MM.1S (cell line): ENCODE measurements at regions not wholly inside any gene's neighbourhood (a gene's known extent, or its start where the extent isn't known, plus 50 kb on each side); places are given as distances from the start of the nearest gene placed in this dataset.

Experiments used
- DNase-seq: peaks from one replicate; pipeline ENCODE4 v3.0.0-alpha.2; 2015
- H2AFZ ChIP-seq: fragments of 300-600 bp; sonication (generic); 2 replicates; pipeline ENCODE4 v1.6.0; 2016; ENCODE audit warnings: antibody characterized with exemption, low read length
- H3F3A ChIP-seq: fragments of 300-600 bp; sonication (generic); 2 replicates; pipeline ENCODE4 v1.6.1; 2016; ENCODE audit warnings: mild to moderate bottlenecking, antibody characterized with exemption, low read length, moderate library complexity, mixed read lengths; ENCODE audit not compliant: insufficient read depth
- H3K27ac ChIP-seq: fragments of 300-600 bp; sonication (generic); 2 replicates; pipeline ENCODE4 v1.5.1; 2016; ENCODE audit warnings: mild to moderate bottlenecking, low read length
- H3K27me3 ChIP-seq: fragments of 300-600 bp; sonication (generic); replicated peaks from 2 replicates; pipeline ENCODE4 v1.6.0; 2016; ENCODE audit warnings: low read length; ENCODE audit not compliant: insufficient read depth
- H3K36me3 ChIP-seq: fragments of 300-600 bp; sonication (generic); replicated peaks from 2 replicates; pipeline ENCODE4 v1.6.1; 2016; ENCODE audit warnings: mild to moderate bottlenecking, low read length, mixed read lengths; ENCODE audit not compliant: insufficient read depth
- H3K4me1 ChIP-seq: fragments of 300-600 bp; sonication (generic); 2 replicates; pipeline ENCODE4 v1.6.1; 2016; ENCODE audit warnings: low read length, mixed read lengths
- H3K4me2 ChIP-seq: fragments of 300-600 bp; sonication (generic); 2 replicates; pipeline ENCODE4 v1.6.0; 2016; ENCODE audit warnings: low read depth, low read length
- H3K4me3 ChIP-seq: fragments of 300-600 bp; sonication (generic); 2 replicates; pipeline ENCODE4 v1.5.1; 2016; ENCODE audit warnings: low read length, mixed read lengths
- H3K79me2 ChIP-seq: fragments of 300-600 bp; sonication (generic); 2 replicates; pipeline ENCODE4 v1.6.1; 2016; ENCODE audit warnings: mixed run types, low read length, mixed read lengths
- H3K9ac ChIP-seq: fragments of 300-600 bp; sonication (generic); 2 replicates; pipeline ENCODE4 v1.6.1; 2016; ENCODE audit warnings: low read length, mixed read lengths
- H3K9me2 ChIP-seq: fragments of 300-600 bp; sonication (generic); replicated peaks from 2 replicates; pipeline ENCODE4 v1.6.1; 2016; ENCODE audit warnings: mild to moderate bottlenecking, low read length, mixed read lengths; ENCODE audit not compliant: insufficient read depth
- H3K9me3 ChIP-seq: fragments of 300-600 bp; sonication (generic); replicated peaks from 2 replicates; pipeline ENCODE4 v1.6.1; 2016; ENCODE audit warnings: mild to moderate bottlenecking, low read length, mixed read lengths; ENCODE audit not compliant: insufficient read depth
- H4K20me1 ChIP-seq: fragments of 300-600 bp; sonication (generic); 2 replicates; pipeline ENCODE4 v1.6.1; 2016; ENCODE audit warnings: mild to moderate bottlenecking, low read length, moderate library complexity, mixed read lengths; ENCODE audit not compliant: insufficient read depth
- EZH2 ChIP-seq: fragments of 300-600 bp; sonication (generic); optimal IDR thresholded peaks from 2 replicates; pipeline ENCODE3; 2017; ENCODE audit warnings: low read depth, mild to moderate bottlenecking, antibody characterized with exemption, low read length, mixed read lengths
- EZH2phosphoT487 ChIP-seq: fragments of 300-600 bp; sonication (generic); IDR thresholded peaks from 2 replicates; pipeline ENCODE4 v1.6.1; 2018; ENCODE audit warnings: antibody characterized with exemption, low read length
- TF ChIP-seq, protein P1 (sequence below): fragments of 300-600 bp; sonication (generic); IDR thresholded peaks from 2 replicates; pipeline ENCODE4 v1.5.1; 2016; ENCODE audit warnings: antibody characterized with exemption, low read length, mixed read lengths

- no peak overlapping the region for H3K27ac ChIP-seq
- H3K27me3 ChIP-seq: peaks cover 88% of the 10 kb centered on the region
- no peak overlapping the region for H3K4me3 ChIP-seq
- no peaks in the 10 kb centered on the region for H3K36me3 ChIP-seq
- no peaks in the 10 kb centered on the region for H4K20me1 ChIP-seq
- H3K4me1 ChIP-seq: no peaks in the 10 kb centered on the region
- no peak for DNase-seq
- H3K9ac ChIP-seq: no peak overlapping the region
- no peak overlapping the region for H3K4me2 ChIP-seq
- no peaks in the 10 kb centered on the region for H3F3A ChIP-seq
- H3K9me2 ChIP-seq: no peaks in the 10 kb centered on the region
- H3K9me3 ChIP-seq: no peaks in the 10 kb centered on the region
- no peaks in the 10 kb centered on the region for H3K79me2 ChIP-seq
- TF ChIP-seq, protein P1, sequence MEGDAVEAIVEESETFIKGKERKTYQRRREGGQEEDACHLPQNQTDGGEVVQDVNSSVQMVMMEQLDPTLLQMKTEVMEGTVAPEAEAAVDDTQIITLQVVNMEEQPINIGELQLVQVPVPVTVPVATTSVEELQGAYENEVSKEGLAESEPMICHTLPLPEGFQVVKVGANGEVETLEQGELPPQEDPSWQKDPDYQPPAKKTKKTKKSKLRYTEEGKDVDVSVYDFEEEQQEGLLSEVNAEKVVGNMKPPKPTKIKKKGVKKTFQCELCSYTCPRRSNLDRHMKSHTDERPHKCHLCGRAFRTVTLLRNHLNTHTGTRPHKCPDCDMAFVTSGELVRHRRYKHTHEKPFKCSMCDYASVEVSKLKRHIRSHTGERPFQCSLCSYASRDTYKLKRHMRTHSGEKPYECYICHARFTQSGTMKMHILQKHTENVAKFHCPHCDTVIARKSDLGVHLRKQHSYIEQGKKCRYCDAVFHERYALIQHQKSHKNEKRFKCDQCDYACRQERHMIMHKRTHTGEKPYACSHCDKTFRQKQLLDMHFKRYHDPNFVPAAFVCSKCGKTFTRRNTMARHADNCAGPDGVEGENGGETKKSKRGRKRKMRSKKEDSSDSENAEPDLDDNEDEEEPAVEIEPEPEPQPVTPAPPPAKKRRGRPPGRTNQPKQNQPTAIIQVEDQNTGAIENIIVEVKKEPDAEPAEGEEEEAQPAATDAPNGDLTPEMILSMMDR: no peak
- TF ChIP-seq EZH2phosphoT487: no peak
- no peak for TF ChIP-seq EZH2
- H2AFZ ChIP-seq: no peak overlapping the region
Measured at GRCh38 chr21:41669533-41669830, 97.4 kb downstream of the RIPK4 start.

- Histone ChIP-seq H3K36me3 (no peaks in the 10 kb centered on the region), H3K9me2 (no peaks in the 10 kb centered on the region), H3K4me1 (no peaks in the 10 kb centered on the region), H3K27me3 (peaks cover 90% of the 10 kb centered on the region), H4K20me1 (no peaks in the 10 kb centered on the region), H3K9me3 (no peaks in the 10 kb centered on the region), H3K4me3 (no peak overlapping the region), H3K9ac (no peak overlapping the region), H3F3A (no peaks in the 10 kb centered on the region), H3K27ac (no peak overlapping the region), H2AFZ (no peak overlapping the region), H3K4me2 (no peak overlapping the region), H3K79me2 (no peaks in the 10 kb centered on the region)
- TF ChIP-seq EZH2phosphoT487 (no peak), EZH2 (no peak)
- TF ChIP-seq, protein P1: no peak
- no peak for DNase-seq
Measured at GRCh38 chr21:41668686-41669532, 97.9 kb downstream of the RIPK4 start.

DNA sequence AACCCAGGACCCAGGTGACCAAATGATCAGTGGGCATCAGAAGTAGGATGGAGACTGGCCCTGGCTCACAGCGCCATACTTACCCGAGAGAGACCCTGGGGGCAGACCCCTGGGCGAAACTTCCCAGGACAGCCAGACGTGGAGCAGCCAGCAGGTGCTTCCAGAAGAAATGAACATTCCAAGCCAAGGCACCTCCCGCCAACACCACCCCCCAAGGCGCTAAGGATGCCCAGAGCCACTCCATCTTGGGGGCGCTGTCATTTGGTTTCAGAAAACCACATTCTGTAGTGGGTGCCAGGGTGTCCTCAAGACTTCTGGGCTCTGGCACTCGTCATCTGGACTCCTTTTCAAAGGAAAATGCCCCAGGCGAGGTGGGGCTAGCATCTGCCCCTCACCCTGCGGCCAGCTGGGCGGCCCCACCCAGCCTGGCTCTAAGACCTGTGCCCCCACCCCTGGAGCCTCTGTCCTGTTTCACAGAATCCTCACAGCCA, 98.8 kb downstream of the RIPK4 start:
- DNase-seq: no peak
- H3K9me3 ChIP-seq: no peaks in the 10 kb centered on the region
- H3K9ac ChIP-seq: no peak overlapping the region
- H3F3A ChIP-seq: no peaks in the 10 kb centered on the region
- H3K9me2 ChIP-seq: no peaks in the 10 kb centered on the region
- H3K27me3 ChIP-seq: peaks cover 92% of the 10 kb centered on the region
- H3K4me3 ChIP-seq: no peak overlapping the region
- no peaks in the 10 kb centered on the region for H4K20me1 ChIP-seq
- H3K27ac ChIP-seq: no peak overlapping the region
- no peaks in the 10 kb centered on the region for H3K36me3 ChIP-seq
- H3K4me2 ChIP-seq: no peak overlapping the region
- no peak overlapping the region for H2AFZ ChIP-seq
- no peaks in the 10 kb centered on the region for H3K4me1 ChIP-seq
- H3K79me2 ChIP-seq: no peaks in the 10 kb centered on the region
- TF ChIP-seq, protein P1: no peak
- TF ChIP-seq EZH2phosphoT487: no peak
- TF ChIP-seq EZH2: no peak
